Adrenal gland (tissue), 5 donors: ENCODE measurements at regions not wholly inside any gene's neighbourhood (a gene's known extent, or its start where the extent isn't known, plus 50 kb on each side); places are given as distances from the start of the nearest gene placed in this dataset.

Experiments used
- POLR2A ChIP-seq, 2 donors: fragments of 450-650 bp; IDR thresholded peaks; one replicate each; pipeline ENCODE4 v1.6.1; 2017; ENCODE audit warnings: antibody characterized with exemption in 2 of 2, mild to moderate bottlenecking in 2 of 2, moderate library complexity in 1 of 2
- TF ChIP-seq, protein P1 (sequence below), 6 experiments: fragments of 450-650 bp in 4 of 6; fragments of 200-600 bp in 2 of 6; sonication (generic) in 1 of 6; IDR thresholded peaks; 1 replicate in 5 of 6; 2 replicates in 1 of 6; pipeline versions ENCODE4 v1.5.1 to v1.8.0; 2016 to 2021; ENCODE audit warnings: antibody characterized with exemption in 6 of 6, mild to moderate bottlenecking in 2 of 6, moderate library complexity in 1 of 6
- donor health status: DM: no; HTN: no; CAD: no.

DNA sequence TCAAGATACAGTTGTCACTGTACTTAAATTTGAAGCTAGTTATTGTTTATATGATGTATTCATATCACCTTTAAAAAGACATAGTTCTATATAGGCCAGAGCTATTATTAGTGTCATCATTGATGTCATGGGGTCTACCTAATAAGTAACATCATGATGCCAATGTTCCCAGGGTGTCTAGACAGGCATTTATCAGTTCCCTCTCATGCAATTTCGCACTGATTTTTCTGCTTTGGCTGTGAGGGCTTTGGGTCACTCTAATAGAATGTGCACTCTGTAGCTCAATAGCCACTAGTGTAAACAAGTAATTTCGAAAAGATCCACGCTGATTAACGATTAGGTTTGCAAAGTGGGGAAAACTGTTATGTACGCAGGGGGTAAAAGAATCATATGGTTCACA is 1651.3 kb downstream of the SLITRK5 start:
- TF ChIP-seq POLR2A (IDR thresholded peaks at IDR 0.05): no peak
- TF ChIP-seq, protein P1, sequence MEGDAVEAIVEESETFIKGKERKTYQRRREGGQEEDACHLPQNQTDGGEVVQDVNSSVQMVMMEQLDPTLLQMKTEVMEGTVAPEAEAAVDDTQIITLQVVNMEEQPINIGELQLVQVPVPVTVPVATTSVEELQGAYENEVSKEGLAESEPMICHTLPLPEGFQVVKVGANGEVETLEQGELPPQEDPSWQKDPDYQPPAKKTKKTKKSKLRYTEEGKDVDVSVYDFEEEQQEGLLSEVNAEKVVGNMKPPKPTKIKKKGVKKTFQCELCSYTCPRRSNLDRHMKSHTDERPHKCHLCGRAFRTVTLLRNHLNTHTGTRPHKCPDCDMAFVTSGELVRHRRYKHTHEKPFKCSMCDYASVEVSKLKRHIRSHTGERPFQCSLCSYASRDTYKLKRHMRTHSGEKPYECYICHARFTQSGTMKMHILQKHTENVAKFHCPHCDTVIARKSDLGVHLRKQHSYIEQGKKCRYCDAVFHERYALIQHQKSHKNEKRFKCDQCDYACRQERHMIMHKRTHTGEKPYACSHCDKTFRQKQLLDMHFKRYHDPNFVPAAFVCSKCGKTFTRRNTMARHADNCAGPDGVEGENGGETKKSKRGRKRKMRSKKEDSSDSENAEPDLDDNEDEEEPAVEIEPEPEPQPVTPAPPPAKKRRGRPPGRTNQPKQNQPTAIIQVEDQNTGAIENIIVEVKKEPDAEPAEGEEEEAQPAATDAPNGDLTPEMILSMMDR (IDR thresholded peaks at IDR 0.05): no peak
